DMS79 treated with DMSO at 0.1 percent for 48 hours (cell line): ENCODE measurements at regions not wholly inside any gene's neighbourhood (a gene's known extent, or its start where the extent isn't known, plus 50 kb on each side); places are given as distances from the start of the nearest gene placed in this dataset.

Source experiments
- DNase-seq: peaks from one replicate; lab custom pipeline; 2025; lab: John Stamatoyannopoulos, UW

DNA sequence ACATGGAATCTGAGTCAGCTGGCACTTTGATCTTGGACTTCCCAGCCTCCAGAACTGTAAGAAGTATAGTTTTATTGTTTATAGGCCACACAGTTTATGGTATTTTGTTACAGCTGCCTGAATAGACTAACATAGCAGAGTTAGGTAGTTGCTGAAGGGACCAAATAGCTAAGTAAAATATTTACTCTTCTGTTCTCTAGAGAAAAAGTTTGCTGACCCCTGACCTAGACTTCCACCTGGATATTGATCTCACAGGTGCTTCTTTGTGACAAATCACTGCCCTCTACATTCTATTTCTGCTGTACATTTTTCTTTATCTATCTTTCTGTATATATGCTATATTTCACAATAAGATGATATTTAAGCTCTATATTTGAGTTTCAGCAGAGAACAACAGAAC, 212.5 kb downstream of the CSNK2A3 start:
- DNase-seq: no peak

DNA sequence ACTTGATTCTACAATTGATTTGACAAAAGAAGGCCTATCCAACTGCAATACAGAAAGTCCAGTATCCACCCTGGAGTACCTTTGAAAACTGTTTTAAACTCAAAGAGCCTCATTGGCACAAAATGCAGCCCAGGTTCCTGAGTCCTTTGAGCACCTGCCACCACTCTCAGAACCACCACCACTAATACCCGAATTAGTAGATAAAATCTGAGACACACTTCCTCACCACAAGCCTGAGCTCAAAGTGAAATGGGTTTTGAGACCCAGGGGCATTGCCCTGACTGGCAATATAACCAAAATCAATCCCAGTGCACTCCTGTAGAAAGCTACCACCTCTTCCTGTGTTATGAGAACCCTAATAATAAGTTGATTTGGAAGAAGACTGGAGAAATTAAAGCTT, 215.7 kb downstream of the CSNK2A3 start:
- no peak for DNase-seq

DNA sequence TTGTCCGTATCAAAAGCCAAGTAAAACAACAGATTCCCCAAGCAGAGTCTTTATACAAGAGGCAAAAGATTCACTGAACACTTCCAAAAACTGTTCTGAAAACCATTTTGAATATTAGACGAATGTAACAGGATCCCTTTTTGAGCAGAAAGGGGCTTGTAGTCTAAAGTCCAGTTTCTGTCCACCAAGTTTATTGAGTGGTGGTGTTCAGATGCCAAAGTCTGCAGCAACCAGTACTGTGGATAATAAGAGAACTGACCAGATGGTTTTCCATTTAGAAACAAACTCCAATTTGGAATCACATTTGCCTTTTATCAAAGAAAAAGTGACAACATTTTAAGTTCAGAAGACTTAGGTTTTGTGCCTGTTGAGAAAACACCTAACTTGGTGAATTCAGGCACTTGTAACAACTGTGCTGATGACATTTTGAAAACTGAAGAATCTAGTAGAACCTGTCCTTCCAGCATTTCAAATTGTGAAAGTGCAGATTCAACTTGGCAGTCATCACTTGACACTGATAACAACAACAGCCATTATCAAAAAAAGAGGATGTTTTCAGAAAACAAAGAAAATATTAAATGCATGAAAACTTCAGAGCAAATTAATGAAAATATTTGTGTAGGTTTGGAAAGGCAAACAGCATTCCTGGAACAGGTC, 217.1 kb downstream of the CSNK2A3 start:
- peak; percentile 5 for DNase-seq

DNA sequence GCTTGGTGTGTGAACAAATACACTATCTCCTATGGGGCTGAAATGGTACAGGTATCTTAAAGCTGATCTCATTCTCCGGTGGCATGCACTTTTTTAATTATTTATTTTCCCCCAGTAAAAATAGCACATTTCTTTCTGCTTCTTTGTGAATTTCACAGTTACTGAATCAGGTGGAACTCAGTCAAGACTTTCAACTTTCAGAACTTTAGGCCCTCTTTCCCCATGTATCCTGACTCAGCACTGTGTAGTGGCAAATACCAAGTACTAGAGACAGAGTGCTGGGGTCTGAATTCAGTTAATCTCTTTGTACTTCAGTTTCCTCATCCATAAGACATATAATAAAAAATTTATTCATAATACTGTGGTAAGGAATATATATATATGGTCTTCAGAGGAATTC, 223.9 kb downstream of the CSNK2A3 start:
- no peak for DNase-seq

DNA sequence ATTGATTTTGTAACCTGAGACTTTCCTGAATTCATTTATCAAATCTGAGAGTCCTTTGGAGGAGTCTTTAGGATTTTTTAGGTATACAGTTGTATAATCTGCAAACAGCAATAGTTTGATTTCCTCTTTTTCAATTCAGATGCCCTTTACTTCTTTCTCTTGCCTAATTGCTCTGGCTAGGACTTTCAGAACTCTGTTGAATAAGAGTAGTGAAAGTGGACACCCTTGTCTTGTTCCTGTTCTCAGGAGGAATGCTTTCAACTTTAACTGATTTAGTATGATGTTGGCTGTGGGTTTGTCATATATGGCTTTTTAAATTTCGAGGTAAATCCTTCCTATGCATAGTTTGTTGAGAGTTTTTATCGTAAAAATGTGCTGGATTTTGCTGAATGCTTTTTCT, 227.4 kb downstream of the CSNK2A3 start:
- DNase-seq: no peak

DNA sequence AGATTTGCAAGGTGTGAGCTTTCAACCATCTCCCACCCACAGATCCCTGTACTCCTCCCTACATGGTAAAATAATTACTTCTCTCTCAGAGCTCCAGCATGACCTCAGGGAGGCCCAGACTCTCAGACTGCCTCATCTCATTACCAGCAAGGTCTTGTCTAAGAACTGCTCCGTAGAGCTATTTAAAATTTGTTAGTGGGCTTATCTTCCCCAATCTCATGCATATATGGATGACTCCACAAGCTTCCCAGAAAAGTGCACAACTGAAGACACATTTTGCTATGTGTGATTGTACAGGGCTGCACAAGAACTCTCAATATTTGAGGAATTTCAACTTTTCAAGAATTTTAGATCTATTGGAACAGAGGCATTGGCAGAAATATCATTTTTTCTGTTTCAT, 230.3 kb downstream of the CSNK2A3 start:
- DNase-seq: no peak

DNA sequence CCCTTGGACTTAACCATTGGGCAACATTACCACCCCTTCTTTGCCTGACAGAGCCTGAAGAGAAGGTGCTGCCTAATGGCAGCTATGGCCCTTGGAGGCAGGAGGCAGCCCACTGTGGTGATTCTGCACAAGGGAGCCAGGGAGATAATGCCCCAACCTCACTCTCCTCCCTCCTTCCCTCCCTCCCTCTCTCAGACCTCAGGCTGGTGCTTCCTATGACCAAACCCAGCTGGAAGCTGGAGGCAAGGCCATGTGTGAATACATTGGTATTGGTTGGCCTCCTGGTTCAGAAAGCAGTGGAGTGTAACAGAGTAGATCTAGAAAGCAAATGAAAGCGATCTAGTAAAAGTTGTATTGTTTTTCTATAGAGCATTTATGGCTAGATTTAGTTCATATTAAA, 233.1 kb downstream of the CSNK2A3 start:
- DNase-seq: peak; percentile 11

DNA sequence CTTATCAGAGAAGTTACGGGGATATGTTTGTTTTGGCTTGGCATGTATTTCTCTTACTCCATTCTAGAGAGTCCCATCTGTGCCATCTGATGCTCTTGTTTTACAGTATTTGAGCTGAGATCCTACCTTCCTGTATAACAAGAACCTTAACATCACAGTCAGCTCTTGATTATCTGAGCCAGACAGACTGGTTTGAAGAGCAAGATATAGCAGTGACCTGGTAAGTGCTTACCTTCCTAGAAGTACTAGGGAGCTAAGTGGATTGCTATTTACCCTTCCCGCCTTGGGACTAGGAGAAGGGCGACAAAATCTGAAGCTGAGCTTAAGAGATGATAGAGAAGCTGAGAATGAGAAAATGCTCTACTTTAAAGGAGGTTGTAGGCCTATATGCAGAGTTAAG, 235.3 kb downstream of the CSNK2A3 start:
- DNase-seq: peak; percentile 13

DNA sequence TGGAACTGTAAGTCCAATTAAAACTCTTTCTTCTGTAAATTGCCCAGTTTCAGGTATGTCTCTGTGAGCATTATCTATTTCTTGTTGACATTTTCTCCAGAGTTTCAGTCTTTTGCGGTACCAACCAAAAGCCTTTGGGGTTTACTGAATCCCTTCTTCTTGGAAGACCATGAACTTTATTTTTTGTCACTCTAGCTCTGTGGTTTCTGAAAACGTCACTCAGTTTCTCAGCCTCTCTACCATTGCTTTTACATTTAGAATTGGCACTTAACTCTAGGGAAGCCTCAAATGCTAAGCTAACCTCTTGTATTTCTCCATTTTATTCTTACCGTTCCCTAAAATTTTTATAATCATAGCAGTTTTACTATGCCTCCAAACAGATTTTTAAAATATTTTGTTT, 237.6 kb downstream of the CSNK2A3 start:
- DNase-seq: no peak

DNA sequence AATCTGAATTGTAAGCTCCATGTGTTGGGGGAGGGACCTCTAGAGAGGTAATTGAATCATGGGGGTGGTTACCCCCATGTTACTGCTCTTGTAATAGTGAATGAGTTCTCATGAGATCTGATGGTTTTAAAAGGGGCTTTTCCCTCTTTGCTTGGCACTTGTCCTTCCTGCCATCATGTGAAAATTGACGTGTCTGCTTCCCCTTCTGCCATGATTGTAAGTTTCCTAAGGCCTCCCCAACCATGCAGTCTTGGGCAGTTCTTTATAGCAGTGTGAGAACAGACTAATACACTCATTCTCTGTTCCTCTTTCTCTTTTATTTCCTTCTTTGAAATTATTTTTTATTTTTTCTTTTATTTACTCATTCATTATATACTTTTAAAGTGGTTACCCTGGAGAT, 239.4 kb downstream of the CSNK2A3 start:
- no peak for DNase-seq

DNA sequence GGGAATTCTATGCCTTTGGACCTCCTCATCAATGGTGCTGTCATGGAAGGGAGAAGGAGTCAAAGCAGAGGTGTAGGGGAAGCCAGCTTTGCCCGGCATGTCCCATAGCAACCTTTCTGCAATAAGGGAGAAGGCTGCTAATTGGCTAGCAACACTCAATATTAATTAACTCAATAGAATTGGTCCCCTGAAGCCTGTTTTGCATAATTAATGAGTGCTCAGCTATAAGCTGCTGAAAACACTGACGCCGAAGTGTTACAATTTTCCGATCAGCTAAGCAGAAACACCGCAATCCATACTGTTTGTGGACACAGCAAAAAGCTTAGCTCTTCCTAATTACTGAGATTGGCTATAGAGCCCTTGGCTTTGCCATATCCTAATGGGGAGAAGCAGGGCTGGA, 245.0 kb downstream of the CSNK2A3 start:
- DNase-seq: no peak

DNA sequence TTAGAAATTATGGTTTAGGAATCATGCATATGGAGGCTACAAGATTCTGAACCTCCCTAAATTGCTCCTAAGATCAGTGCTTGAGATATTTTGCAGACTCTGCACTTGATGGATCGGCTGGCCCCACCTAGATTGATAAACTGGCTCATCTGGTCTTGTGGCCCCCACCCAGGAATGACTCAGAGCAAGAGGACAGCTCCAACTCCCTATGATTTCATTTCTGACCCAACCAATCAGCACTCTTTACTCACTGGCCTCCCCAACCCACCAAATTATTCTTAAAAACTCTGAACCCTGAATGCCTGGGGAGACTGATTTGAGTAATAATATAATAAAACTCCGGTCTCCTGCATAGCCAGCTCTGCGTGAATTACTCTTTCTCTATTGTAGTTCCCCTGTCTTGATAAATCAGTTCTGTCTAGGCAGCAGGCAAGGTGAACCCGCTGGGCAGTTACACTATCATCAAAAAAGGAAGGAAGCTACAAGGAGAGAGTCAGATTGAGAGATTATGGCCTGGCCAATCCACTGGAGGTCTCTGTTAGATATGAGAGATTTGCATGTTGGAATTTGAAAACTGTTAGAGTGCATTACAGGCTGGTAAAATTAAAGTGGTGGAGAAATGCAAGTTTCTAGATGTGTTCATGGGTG, 245.8 kb downstream of the CSNK2A3 start:
- DNase-seq: no peak

DNA sequence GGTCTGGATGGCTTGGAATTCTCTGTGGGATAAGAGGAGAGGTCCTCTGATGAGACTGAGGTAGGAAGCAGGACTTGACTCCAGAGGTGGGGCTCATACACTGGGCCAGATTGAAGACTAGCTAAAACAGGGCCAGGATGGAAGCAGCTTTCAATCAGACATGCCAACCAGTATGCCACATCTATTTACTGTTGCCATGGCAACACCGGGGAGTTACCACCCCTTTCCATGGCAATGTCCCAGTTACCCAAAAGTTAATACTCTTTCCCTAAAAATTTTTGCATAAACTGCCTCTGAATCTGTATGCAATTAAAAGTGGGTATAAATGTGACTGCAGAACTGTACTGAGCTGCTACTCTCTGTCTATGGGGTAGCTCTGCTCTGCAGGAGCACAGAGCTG, 247.5 kb upstream of the ZBED5 start:
- peak; percentile 61 for DNase-seq

DNA sequence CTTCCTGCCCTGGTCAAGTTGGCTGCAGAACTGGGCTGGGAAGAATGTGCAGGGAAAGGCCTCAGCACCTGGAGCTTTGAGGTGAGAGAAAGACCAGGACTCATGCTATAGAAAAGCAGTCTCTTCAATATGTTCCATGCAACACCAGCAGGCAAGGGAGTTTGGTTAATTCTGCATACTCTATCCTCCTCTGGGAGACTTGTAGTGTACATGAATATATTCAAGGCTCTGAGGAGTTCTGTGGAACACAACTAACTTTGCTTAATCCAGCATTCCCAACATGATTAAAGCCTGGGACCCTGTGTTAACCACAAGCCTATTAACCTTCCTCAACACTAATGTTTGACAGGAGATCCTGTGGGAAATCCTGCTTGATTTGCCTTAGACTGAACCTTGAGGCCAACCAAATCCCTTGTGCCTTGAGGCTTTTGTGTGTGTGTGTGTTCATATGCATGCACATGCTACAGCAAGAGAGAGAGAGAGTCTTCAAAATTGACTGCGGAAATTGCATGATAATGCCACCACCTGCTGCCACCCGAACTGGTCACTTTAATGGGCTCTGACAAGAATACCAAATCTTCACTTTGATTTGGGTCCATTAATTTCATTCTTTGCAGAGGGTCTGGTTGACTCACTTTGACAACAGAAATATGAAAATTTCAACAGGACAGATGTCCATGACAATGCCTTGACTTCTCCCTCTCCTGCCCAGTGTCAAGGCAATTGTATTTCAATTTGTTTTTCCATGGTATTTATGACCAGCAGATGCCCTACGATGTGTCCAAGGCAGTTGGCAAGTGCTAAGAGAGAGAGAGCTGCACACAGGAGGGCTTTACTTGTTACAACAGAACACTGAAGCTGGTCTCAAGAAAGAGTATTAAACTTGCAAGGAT, 238.2 kb upstream of the ZBED5 start:
- no peak for DNase-seq

DNA sequence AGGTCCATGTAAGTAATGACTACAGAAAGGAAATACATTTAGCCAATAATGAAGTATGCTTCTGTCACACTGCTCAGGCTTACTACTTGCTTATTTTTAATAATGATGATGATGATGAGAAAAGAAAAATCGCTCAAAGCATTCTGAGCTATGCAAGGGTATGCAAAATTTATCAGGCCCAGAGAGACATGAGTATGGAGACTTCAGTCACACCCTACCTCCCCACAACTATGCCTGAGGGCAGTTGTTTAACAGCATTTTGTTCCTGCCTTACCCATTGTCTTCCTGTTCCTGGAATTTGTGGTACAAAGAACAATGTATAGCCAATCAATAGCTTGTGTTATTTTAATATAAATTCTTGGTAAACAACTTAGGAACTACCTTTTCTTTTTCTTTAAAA, 232.6 kb upstream of the ZBED5 start:
- DNase-seq: no peak

DNA sequence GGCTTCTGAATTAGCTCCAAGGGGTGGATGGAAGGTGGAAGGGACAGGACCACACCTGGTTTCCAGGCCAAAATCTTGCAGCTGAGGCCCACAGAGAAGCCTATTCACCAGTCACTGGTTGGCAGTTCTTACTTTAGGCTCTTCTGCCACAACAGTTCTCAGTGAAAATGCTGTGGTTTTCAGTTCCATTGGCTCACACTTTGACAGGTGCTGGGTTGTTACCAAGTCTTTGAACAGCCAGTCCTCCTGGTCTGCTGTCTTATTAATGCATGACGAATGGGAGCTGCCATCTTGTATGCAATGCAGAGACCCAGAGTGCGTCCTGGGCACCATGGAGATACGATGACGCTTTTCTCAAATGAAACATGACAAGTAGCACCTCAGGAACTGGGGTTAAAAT, 232.0 kb upstream of the ZBED5 start:
- DNase-seq: no peak

DNA sequence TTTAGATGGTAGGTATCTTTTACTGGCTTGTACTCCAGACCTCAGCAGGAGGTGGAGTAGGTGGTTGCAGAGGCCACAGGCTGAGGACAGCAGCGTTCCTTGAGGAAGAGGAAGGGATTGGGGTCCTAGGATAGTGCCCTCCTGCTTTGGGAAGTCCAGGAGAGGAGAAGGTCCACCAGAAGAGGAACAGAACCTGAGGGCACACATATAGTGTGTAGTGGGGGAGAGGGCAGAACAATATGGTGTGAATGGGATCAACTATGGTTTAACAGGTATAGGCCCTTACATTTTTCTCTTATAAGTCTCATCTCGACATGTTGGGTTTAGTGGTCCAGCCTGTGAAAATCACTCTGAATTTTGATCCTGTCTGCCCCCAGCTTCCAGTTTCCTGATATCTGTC, 229.1 kb upstream of the ZBED5 start:
- DNase-seq: no peak

DNA sequence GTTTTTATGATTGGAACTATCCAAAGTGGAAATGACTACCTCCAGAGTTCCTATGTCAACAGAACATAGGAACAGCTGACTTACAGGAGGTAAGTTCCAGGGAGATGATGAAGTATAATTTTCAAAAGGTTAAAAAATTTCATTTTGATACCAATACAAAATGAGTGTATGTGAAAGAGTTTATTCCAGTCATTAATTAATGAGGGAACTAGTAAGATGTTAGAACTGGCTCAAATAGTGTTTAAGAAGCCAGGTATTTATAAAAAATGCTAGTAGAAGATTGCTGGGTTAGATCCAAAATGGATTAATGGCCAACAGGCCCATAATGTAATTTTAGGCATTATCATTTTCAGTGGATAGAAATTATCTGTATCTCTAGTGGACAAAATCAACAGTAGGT, 227.7 kb upstream of the ZBED5 start:
- DNase-seq: no peak

DNA sequence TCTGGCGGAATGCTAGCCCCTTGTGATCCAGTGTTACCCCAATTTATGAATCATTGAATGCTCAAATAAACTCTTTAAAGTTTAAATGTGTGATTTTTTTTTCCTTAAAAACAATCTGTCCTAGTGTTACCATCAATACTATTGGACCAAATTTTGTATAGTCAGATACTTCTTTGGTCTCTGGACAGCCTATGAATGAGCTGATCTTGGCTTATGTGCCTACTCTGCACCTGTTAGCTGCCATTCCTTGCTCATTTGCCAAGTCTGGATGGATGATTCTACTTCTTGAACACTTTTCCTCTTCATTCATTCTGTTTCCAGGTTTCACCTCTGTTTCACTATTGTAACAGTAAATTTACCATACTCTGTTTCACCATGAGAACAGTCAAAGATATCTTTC, 226.5 kb upstream of the ZBED5 start:
- no peak for DNase-seq

DNA sequence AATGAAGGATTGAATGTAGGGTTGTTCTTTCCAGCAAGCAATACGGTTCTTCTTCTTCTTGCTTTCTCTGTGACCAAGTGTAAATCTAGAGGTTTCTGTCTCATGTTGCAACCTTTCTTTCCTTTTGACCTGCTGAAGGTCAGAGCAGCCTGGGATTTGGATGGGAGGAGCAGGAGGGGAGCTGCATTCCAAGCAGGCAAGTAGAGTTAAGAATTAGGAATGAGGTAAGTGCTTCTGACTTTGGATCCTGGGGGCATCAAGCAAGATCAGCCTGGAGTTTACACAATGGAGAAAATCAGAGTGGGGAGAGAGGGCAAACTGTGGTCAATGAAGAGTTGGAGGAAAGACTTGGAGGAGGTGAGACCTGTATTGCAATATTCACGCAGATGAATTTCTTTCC, 225.6 kb upstream of the ZBED5 start:
- DNase-seq: no peak

DNA sequence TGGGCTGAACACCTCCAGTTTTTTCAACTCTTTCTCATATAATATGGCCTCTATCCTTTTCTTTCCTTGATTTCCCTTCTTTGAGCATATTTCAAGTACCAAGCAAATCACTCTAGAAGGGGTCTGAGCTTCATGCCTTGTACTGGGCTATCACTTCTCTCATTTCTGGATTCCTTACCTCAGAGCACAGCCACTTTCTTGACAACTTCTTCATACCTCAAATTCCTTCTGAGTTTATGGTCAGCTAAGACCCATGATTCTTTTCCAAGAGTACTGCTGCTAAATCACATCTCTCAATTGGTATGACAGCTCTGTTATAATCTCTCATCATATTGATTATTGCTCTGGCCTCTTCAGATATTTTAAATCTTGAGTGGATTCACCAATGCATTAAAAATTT, 224.8 kb upstream of the ZBED5 start:
- DNase-seq: no peak

DNA sequence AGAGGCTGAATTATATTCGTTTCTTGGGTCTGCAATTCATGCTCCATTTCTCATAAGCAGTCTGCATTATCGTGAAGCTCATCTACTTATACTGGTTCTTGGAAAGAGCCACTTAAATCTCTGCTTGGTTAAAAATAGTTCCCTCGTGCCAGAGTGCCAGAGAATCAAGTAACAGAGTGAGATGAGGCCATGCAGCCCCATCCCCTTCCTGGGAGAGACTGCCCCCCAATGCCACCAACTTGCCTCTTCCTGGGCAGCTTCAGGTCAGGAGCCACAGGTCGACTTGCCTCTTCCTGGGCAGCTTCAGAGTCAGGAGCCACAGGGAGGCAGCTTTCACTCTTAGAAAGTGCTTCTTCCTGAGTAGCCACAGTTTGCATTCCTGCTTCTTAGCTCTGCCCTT, 223.9 kb upstream of the ZBED5 start:
- peak; percentile 81 for DNase-seq

DNA sequence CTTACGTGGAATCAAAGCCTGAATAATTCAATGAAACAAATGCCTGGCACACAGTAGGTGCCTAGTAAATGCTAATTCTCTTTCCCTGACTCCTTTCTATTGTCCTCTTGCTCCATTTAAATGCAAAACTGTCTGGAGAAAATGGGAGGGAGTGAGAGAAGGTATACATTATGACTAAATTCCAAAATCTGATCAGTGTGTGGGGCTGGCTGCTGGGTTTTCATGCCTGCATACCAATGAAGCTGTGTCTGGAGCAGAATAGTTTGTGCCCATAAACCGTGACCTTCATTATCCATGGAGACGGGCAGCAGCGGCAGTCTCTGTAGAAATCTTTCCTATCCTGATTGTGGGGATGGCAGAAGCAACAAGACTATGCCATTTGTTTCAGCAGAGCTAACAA, 223.4 kb upstream of the ZBED5 start:
- DNase-seq: no peak
